HG02884 (cell line): ENCODE measurements at regions not wholly inside any gene's neighbourhood (a gene's known extent, or its start where the extent isn't known, plus 50 kb on each side); places are given as distances from the start of the nearest gene placed in this dataset.
"Not testable (repeated sequence)": the region's sequence is repeated elsewhere in the genome, so short reads cannot be mapped to it uniquely, and the experiment has no call there.

Source experiments
- ATAC-seq: cut with Tn5 transposase; IDR thresholded peaks from one replicate; pipeline ENCODE4 v1.9.1; 2021; ENCODE audit warnings: mild to moderate bottlenecking, moderate library complexity; ENCODE audit not compliant: unreplicated experiment

GRCh38 chr5:174935854-174936474 lies 211.6 kb downstream of the MSX2 start:
- no peak for ATAC-seq

- not testable (repeated sequence) for ATAC-seq
Measured at GRCh38 chr5:174931033-174931432, 206.7 kb downstream of the MSX2 start.

GRCh38 chr5:174925586-174925985 lies 201.2 kb downstream of the MSX2 start:
- ATAC-seq, result no peak

- no peak for ATAC-seq
Measured at GRCh38 chr5:174922955-174923354, 198.6 kb downstream of the MSX2 start.

- no peak for ATAC-seq
Measured at GRCh38 chr5:174920906-174921550, 196.6 kb downstream of the MSX2 start.

- ATAC-seq, result no peak
Measured at GRCh38 chr5:174919351-174919750, 195.0 kb downstream of the MSX2 start.

GRCh38 chr5:174918655-174919054 lies 194.3 kb downstream of the MSX2 start:
- no peak for ATAC-seq

GRCh38 chr5:174917976-174918554 lies 193.7 kb downstream of the MSX2 start:
- ATAC-seq, result no peak

GRCh38 chr5:174917435-174917834 lies 193.1 kb downstream of the MSX2 start:
- not testable (repeated sequence) for ATAC-seq

- ATAC-seq, result not testable (repeated sequence)
Measured at GRCh38 chr5:174916924-174917323, 192.5 kb downstream of the MSX2 start.

GRCh38 chr5:174916227-174916626 lies 191.8 kb downstream of the MSX2 start:
- ATAC-seq, result no peak

GRCh38 chr5:174911118-174911517 lies 186.7 kb downstream of the MSX2 start:
- ATAC-seq, result no peak

GRCh38 chr5:174910245-174910737 lies 185.9 kb downstream of the MSX2 start:
- no peak for ATAC-seq

GRCh38 chr5:174903172-174903732 lies 178.9 kb downstream of the MSX2 start:
- ATAC-seq, result no peak

GRCh38 chr5:174901336-174901735 lies 177.0 kb downstream of the MSX2 start:
- no peak for ATAC-seq

GRCh38 chr5:174900240-174900865 lies 176.0 kb downstream of the MSX2 start:
- no peak for ATAC-seq

GRCh38 chr5:174897281-174897950 lies 173.0 kb downstream of the MSX2 start:
- no peak for ATAC-seq

- ATAC-seq, result no peak
Measured at GRCh38 chr5:174895360-174895759, 171.0 kb downstream of the MSX2 start.

- no peak for ATAC-seq
Measured at GRCh38 chr5:174892742-174893141, 168.4 kb downstream of the MSX2 start.

- not testable (repeated sequence) for ATAC-seq
Measured at GRCh38 chr5:174880412-174881200, 156.2 kb downstream of the MSX2 start.
